Brain microvascular endothelial cell (primary cell): ENCODE measurements at regions not wholly inside any gene's neighbourhood (a gene's known extent, or its start where the extent isn't known, plus 50 kb on each side); places are given as distances from the start of the nearest gene placed in this dataset.

Source experiments
- DNase-seq: peaks from one replicate; pipeline ENCODE4 v3.0.0-alpha.2; 2020
- H3K27ac ChIP-seq: fragments of 250-450 bp; sonication (Bioruptor Pico); 2 replicates; pipeline ENCODE4 v1.5.1; 2020; ENCODE audit warnings: mild to moderate bottlenecking, moderate library complexity
- H3K27me3 ChIP-seq: fragments of 250-450 bp; sonication (Bioruptor Pico); replicated peaks from 2 replicates; pipeline ENCODE4 v1.5.1; 2020; ENCODE audit warnings: mild to moderate bottlenecking
- H3K36me3 ChIP-seq: fragments of 250-450 bp; sonication (Bioruptor Pico); replicated peaks from 2 replicates; pipeline ENCODE4 v1.5.1; 2020; ENCODE audit warnings: mild to moderate bottlenecking
- H3K4me3 ChIP-seq: 2 replicates; pipeline ENCODE4 v1.5.1; 2011; ENCODE audit warnings: low read depth, mild to moderate bottlenecking, control low read depth, low read length, moderate library complexity
- in situ Hi-C: cut with HindIII; loops from 2 replicates; pipeline ENCODE4 v1.10.0; 2017; ENCODE audit warnings: low sequenced_read_pairs, low pct_ligation_motif_present
- TF ChIP-seq, protein P1 (sequence below): IDR thresholded peaks from 2 replicates; pipeline ENCODE4 v1.5.1; 2011; ENCODE audit warnings: low read depth, mild to moderate bottlenecking, moderate library complexity, low read length, control low read depth, inconsistent platforms; ENCODE audit errors: missing control alignments

DNA sequence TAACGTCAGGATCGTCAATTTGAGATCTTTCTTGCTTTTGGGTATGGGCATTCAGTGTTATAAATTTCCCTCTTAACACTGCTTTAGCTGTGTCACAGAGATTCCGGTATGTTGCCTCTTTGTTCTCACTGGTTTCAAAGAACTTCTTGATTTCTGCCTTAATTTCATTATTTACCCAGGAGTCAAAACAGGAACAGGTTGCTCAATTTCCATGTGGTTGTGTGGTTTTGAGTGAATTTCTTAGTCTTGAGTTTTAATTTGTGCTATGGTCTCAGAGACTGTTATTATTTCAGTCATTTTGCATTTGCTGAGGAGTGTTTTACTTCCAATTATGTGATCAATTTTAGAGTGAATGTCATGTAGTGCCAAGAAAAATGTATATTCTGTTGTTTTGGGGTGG is 153.1 kb downstream of the PCDH17 start:
- in situ Hi-C loops, result no loop called here
- DNase-seq, result no peak
- H3K4me3 ChIP-seq, result no peak overlapping the region
- TF ChIP-seq, protein P1, sequence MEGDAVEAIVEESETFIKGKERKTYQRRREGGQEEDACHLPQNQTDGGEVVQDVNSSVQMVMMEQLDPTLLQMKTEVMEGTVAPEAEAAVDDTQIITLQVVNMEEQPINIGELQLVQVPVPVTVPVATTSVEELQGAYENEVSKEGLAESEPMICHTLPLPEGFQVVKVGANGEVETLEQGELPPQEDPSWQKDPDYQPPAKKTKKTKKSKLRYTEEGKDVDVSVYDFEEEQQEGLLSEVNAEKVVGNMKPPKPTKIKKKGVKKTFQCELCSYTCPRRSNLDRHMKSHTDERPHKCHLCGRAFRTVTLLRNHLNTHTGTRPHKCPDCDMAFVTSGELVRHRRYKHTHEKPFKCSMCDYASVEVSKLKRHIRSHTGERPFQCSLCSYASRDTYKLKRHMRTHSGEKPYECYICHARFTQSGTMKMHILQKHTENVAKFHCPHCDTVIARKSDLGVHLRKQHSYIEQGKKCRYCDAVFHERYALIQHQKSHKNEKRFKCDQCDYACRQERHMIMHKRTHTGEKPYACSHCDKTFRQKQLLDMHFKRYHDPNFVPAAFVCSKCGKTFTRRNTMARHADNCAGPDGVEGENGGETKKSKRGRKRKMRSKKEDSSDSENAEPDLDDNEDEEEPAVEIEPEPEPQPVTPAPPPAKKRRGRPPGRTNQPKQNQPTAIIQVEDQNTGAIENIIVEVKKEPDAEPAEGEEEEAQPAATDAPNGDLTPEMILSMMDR, result no peak
- H3K27ac ChIP-seq, result no peak overlapping the region
- no peaks in the 10 kb centered on the region for H3K36me3 ChIP-seq
- no peaks in the 10 kb centered on the region for H3K27me3 ChIP-seq

DNA sequence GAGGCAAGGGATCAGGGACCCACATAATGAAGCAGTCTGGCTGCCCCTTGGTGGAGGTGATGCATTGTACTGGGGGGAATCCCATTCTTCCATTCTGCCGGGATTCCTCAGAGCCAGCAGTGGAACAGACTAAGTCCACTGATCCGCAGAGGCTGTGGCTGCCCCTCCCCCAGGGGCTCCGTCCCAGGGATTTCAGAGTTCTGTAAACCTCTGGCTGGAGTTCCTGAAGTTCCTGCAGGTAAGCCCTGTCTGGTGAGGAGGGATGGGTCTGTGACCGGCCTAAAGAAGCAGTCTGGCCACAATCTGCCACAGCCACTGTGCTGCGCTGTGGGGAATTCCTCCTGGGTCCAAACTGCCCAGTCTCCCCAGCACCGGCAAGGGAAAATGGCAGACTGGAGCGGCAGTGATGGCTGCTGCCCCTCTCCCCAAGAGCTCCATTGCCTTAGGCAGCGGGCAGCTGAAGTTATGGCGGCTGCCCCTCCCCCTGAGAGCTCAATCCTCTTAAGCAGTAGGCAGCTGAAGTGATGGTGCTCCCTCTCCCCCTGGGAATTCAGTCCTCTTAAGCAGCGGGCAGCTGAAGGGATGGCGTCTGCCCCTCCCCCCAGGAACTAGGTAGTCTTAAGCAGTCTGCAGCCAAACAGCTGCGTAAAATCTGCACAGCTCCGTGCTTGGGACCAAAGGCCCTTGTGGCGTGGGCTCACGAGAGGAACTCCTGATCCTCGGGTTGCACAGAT is 155.7 kb downstream of the PCDH17 start:
- H3K27me3 ChIP-seq, result no peaks in the 10 kb centered on the region
- DNase-seq, result no peak
- no peak overlapping the region for H3K27ac ChIP-seq
- TF ChIP-seq, protein P1, result no peak
- no peak overlapping the region for H3K4me3 ChIP-seq
- H3K36me3 ChIP-seq, result no peaks in the 10 kb centered on the region
- in situ Hi-C loops, result no loop called here

DNA sequence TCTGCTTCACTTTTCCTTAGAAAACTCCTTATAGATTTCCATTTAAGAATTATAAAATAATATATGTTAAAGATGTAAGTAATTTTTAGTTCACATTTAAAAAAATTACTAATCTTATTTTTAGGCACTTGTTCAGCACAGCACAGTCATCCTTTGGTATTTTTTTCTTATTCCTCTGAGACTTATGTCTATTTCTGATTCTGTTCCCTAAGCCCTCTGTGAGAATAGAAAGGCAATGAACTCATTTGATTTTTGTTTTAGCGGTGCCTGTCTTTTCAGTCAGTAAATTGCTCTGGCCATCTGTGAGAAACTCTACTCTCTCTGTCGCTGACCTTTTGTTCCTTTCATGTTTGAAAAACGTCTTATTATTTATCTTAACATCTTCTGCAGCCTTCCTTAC is 168.1 kb downstream of the PCDH17 start:
- TF ChIP-seq, protein P1, result no peak
- H3K27me3 ChIP-seq, result no peaks in the 10 kb centered on the region
- DNase-seq, result no peak
- in situ Hi-C loops, result no loop called here
- no peak overlapping the region for H3K27ac ChIP-seq
- no peak overlapping the region for H3K4me3 ChIP-seq
- H3K36me3 ChIP-seq, result no peaks in the 10 kb centered on the region

DNA sequence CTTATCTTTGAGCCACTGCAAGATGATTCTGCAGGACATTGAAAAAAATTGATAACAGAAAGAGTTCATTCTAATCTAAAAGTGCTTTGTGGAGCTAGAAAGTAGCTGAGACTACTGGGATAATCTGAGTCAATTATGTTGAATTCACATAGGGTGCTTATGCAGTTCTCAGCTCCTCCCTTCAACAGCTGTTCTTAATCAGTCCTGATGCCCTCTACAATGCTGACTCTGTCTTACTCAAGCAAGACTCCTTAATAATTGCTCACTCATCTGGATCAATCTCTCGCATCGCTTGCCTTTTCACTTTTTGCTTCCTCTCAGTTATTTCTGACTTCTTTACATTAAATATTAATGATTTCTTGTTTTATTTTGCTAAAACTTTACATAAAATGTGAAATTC is 182.1 kb downstream of the PCDH17 start:
- no peak for DNase-seq
- Histone ChIP-seq H3K36me3 (no peaks in the 10 kb centered on the region), H3K27me3 (no peaks in the 10 kb centered on the region), H3K27ac (no peak overlapping the region), H3K4me3 (no peak overlapping the region)
- TF ChIP-seq, protein P1, result no peak
- in situ Hi-C loops, result no loop called here

- Histone ChIP-seq H3K36me3 (no peaks in the 10 kb centered on the region), H3K4me3 (no peak overlapping the region), H3K27ac (no peak overlapping the region), H3K27me3 (no peaks in the 10 kb centered on the region)
- DNase-seq, result no peak
- TF ChIP-seq, protein P1, result no peak
- in situ Hi-C loops, result no loop called here
Measured at GRCh38 chr13:57815600-57815999, 184.1 kb downstream of the PCDH17 start.

DNA sequence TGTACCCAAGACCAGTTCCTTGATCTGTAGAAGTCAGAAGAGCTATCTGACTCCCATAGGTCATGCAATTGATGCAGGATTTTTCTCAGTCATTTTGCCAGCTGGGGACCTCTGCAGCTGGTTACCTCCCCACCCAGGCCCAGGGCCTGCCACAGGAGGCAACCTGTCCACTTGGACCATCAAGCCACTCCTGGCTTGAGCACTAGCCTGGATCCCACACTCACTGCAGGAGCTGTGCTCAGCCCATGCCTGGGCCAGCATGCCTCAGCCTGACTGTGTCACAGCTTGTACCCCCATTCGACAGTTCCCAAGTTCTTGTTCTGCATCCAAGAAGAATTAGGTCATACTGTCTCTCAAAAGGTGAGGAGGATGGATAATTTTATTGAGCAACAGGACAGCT is 189.4 kb downstream of the PCDH17 start:
- H3K27me3 ChIP-seq, result no peaks in the 10 kb centered on the region
- in situ Hi-C loops, result no loop called here
- TF ChIP-seq, protein P1, result no peak
- no peak overlapping the region for H3K4me3 ChIP-seq
- no peak overlapping the region for H3K27ac ChIP-seq
- no peak for DNase-seq
- no peaks in the 10 kb centered on the region for H3K36me3 ChIP-seq
